HepG2 (cell line): ENCODE measurements at regions not wholly inside any gene's neighbourhood (a gene's known extent, or its start where the extent isn't known, plus 50 kb on each side); places are given as distances from the start of the nearest gene placed in this dataset.

ENCODE experiments used
- CCAR2 ChIP-seq: fragments of 200-400 bp; formaldehyde crosslinking; optimal IDR thresholded peaks from 2 replicates; pipeline ENCODE3; 2018; ENCODE audit warnings: low read depth, mild to moderate bottlenecking, low read length, moderate library complexity
- FOXK2 ChIP-seq: fragments of 450-650 bp; IDR thresholded peaks from 2 replicates; pipeline ENCODE4 v1.6.1; 2016
- HNRNPK ChIP-seq: fragments of 200-400 bp; formaldehyde crosslinking; IDR thresholded peaks from 2 replicates; pipeline ENCODE4 v1.6.1; 2018; ENCODE audit warnings: low read length, low read depth, moderate library complexity, mild to moderate bottlenecking; ENCODE audit not compliant: poor library complexity, severe bottlenecking
- KLF16 ChIP-seq, 2 experiments: sonication (generic) in 1 of 2; formaldehyde crosslinking in 1 of 2; IDR thresholded peaks; 2 replicates each; pipeline versions ENCODE4 v1.6.1 to v1.8.0; 2016 to 2023; ENCODE audit warnings: missing genetic modification reagents in 2 of 2, missing compliant biosample characterization in 1 of 2
- NR3C1 ChIP-seq: sonication (generic); formaldehyde crosslinking; IDR thresholded peaks from 2 replicates; pipeline ENCODE4 v1.4.0; 2020; ENCODE audit warnings: missing genetic modification reagents
- RAD21 ChIP-seq: fragments of 450-650 bp; formaldehyde crosslinking; IDR thresholded peaks from 2 replicates; pipeline ENCODE4 v1.5.0; 2020; ENCODE audit warnings: mild to moderate bottlenecking
- RELA ChIP-seq: sonication (generic); formaldehyde crosslinking; IDR thresholded peaks from 2 replicates; pipeline ENCODE4 v1.4.0; 2020; ENCODE audit warnings: missing genetic modification reagents
- SALL1 ChIP-seq: sonication (generic); formaldehyde crosslinking; IDR thresholded peaks from 2 replicates; pipeline ENCODE4 v1.8.0; 2022; ENCODE audit warnings: mild to moderate bottlenecking, missing genetic modification reagents
- SALL2 ChIP-seq: sonication (generic); formaldehyde crosslinking; IDR thresholded peaks from 2 replicates; pipeline ENCODE4 v1.8.1; 2023; ENCODE audit warnings: mild to moderate bottlenecking, missing genetic modification reagents, inconsistent platforms
- SMC3 ChIP-seq: IDR thresholded peaks from 2 replicates; pipeline ENCODE4 v1.6.1; 2011; ENCODE audit warnings: low read length, improper control_type of control experiment
- TAF15 ChIP-seq: fragments of 200-400 bp; formaldehyde crosslinking; IDR thresholded peaks from one replicate; pipeline ENCODE4 v1.6.1; 2018; ENCODE audit warnings: mild to moderate bottlenecking, low read depth, low read length; ENCODE audit not compliant: poor library complexity, severe bottlenecking
- TRIM24 ChIP-seq: sonication (generic); formaldehyde crosslinking; IDR thresholded peaks from 2 replicates; pipeline ENCODE4 v1.8.0; 2022; ENCODE audit warnings: mild to moderate bottlenecking, missing genetic modification reagents
- ZFP36L1 ChIP-seq: sonication (generic); formaldehyde crosslinking; IDR thresholded peaks from 2 replicates; pipeline ENCODE4 v1.8.0; 2022; ENCODE audit warnings: mild to moderate bottlenecking, missing genetic modification reagents, moderate library complexity
- ZNF124 ChIP-seq: sonication (generic); formaldehyde crosslinking; IDR thresholded peaks from 2 replicates; pipeline ENCODE4 v1.4.0; 2020; ENCODE audit warnings: missing genetic modification reagents
- ZNF260 ChIP-seq: sonication (generic); formaldehyde crosslinking; IDR thresholded peaks from 2 replicates; pipeline ENCODE4 v1.4.0; 2020; ENCODE audit warnings: missing genetic modification reagents, low read depth, mild to moderate bottlenecking, borderline replicate concordance
- ZNF274 ChIP-seq: sonication (generic); formaldehyde crosslinking; IDR thresholded peaks from 2 replicates; pipeline ENCODE4 v1.5.1; 2020; ENCODE audit warnings: mild to moderate bottlenecking, missing genetic modification reagents
- ZNF841 ChIP-seq: sonication (generic); formaldehyde crosslinking; IDR thresholded peaks from 2 replicates; pipeline ENCODE4 v1.8.1; 2023; ENCODE audit warnings: missing genetic modification reagents, borderline replicate concordance
- ZNF850 ChIP-seq: sonication (generic); formaldehyde crosslinking; conservative IDR thresholded peaks from 2 replicates; pipeline ENCODE4 v1.9.0; 2021; ENCODE audit warnings: mild to moderate bottlenecking, missing genetic modification reagents
- TF ChIP-seq, protein P1 (sequence below): sonication (generic); formaldehyde crosslinking; IDR thresholded peaks from 2 replicates; pipeline ENCODE4 v1.9.0; 2022; ENCODE audit warnings: missing genetic modification reagents, mild to moderate bottlenecking, borderline replicate concordance
- TF ChIP-seq, protein P2 (sequence below): sonication (generic); formaldehyde crosslinking; IDR thresholded peaks from 2 replicates; pipeline ENCODE4 v1.8.1; 2022; ENCODE audit warnings: mild to moderate bottlenecking, missing genetic modification reagents
- TF ChIP-seq, protein P3 (sequence below): sonication (generic); formaldehyde crosslinking; IDR thresholded peaks from 2 replicates; pipeline ENCODE4 v1.4.0; 2020; ENCODE audit warnings: missing genetic modification reagents, borderline replicate concordance
- TF ChIP-seq, protein P4 (sequence below): sonication (generic); formaldehyde crosslinking; IDR thresholded peaks from 2 replicates; pipeline ENCODE4 v1.4.0; 2020; ENCODE audit warnings: mild to moderate bottlenecking, missing genetic modification reagents
- TF ChIP-seq, protein P5 (sequence below): sonication (generic); formaldehyde crosslinking; IDR thresholded peaks from 2 replicates; pipeline ENCODE4 v1.8.1; 2023; ENCODE audit warnings: mild to moderate bottlenecking, inconsistent platforms, moderate library complexity, missing genetic modification reagents, borderline replicate concordance

DNA sequence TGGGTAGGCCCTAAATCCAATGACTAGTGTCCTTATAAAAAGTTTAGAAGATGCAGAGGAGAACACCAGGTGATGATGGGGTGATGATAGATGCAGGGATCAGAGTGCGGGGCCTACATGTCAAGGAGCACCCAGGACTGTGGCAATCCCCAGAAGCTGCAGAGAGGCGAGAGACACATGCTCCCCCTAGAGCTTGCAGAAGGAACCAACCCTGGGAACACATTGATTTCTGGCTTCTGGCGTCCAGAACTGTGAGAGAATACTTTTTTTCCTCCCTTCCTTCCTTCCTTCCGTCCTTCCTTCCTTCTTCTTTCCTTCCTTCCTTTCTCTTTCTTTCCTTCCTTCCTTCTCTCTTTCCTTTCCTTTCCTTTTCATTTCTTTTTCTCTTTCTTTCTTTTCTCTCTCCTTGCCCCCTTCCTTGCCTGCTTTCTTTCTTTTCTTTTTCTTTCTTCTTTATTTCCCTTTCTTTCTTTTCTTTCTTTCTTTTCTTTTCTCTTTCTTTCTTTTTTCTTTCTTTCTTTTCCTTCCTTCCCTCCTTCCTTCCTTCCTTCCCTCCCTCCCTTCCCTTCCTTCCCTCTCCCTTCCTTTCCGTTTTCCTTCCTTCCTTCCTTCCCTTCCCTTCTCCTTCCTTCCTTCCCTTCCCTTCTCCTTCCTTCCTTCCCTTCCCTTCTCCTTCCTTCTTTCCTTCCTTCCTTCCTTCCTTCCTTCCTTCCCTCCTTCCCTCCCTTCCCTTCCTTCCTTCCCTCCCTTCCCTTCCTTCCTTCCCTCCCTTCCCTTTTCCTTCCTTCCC, 134.3 kb downstream of the HAPSTR1 start (continued):
- TF ChIP-seq, protein P1, sequence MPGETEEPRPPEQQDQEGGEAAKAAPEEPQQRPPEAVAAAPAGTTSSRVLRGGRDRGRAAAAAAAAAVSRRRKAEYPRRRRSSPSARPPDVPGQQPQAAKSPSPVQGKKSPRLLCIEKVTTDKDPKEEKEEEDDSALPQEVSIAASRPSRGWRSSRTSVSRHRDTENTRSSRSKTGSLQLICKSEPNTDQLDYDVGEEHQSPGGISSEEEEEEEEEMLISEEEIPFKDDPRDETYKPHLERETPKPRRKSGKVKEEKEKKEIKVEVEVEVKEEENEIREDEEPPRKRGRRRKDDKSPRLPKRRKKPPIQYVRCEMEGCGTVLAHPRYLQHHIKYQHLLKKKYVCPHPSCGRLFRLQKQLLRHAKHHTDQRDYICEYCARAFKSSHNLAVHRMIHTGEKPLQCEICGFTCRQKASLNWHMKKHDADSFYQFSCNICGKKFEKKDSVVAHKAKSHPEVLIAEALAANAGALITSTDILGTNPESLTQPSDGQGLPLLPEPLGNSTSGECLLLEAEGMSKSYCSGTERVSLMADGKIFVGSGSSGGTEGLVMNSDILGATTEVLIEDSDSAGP (CRISPR knock-in tag): no peak
- TF ChIP-seq ZNF260 (no peak), SMC3 (peak; percentile 72), TAF15 (no peak), NR3C1 (CRISPR knock-in tag) (no peak), CCAR2 (no peak), RELA (no peak), HNRNPK (peak; percentile 74), SALL2 (CRISPR knock-in tag) (no peak), ZNF841 (CRISPR knock-in tag) (no peak), ZNF274 (CRISPR knock-in tag) (no peak), ZNF850 (CRISPR knock-in tag) (no peak), TRIM24 (no peak), ZNF124 (CRISPR knock-in tag) (no peak), RAD21 (CRISPR knock-in tag) (peak; percentile 39; the same call in 1 of the 2 replicates), ZFP36L1 (CRISPR knock-in tag) (no peak), FOXK2 (no peak), KLF16 (CRISPR knock-in tag; IDR thresholded peaks at IDR 0.05) (no peak), SALL1 (CRISPR knock-in tag) (no peak)
- TF ChIP-seq, protein P2, sequence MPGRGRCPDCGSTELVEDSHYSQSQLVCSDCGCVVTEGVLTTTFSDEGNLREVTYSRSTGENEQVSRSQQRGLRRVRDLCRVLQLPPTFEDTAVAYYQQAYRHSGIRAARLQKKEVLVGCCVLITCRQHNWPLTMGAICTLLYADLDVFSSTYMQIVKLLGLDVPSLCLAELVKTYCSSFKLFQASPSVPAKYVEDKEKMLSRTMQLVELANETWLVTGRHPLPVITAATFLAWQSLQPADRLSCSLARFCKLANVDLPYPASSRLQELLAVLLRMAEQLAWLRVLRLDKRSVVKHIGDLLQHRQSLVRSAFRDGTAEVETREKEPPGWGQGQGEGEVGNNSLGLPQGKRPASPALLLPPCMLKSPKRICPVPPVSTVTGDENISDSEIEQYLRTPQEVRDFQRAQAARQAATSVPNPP (CRISPR knock-in tag): no peak
- TF ChIP-seq, protein P3, sequence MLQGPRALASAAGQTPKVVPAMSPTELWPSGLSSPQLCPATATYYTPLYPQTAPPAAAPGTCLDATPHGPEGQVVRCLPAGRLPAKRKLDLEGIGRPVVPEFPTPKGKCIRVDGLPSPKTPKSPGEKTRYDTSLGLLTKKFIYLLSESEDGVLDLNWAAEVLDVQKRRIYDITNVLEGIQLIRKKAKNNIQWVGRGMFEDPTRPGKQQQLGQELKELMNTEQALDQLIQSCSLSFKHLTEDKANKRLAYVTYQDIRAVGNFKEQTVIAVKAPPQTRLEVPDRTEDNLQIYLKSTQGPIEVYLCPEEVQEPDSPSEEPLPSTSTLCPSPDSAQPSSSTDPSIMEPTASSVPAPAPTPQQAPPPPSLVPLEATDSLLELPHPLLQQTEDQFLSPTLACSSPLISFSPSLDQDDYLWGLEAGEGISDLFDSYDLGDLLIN (CRISPR knock-in tag): no peak
- TF ChIP-seq, protein P4, sequence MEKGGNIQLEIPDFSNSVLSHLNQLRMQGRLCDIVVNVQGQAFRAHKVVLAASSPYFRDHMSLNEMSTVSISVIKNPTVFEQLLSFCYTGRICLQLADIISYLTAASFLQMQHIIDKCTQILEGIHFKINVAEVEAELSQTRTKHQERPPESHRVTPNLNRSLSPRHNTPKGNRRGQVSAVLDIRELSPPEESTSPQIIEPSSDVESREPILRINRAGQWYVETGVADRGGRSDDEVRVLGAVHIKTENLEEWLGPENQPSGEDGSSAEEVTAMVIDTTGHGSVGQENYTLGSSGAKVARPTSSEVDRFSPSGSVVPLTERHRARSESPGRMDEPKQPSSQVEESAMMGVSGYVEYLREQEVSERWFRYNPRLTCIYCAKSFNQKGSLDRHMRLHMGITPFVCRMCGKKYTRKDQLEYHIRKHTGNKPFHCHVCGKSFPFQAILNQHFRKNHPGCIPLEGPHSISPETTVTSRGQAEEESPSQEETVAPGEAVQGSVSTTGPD: no peak
- TF ChIP-seq, protein P5, sequence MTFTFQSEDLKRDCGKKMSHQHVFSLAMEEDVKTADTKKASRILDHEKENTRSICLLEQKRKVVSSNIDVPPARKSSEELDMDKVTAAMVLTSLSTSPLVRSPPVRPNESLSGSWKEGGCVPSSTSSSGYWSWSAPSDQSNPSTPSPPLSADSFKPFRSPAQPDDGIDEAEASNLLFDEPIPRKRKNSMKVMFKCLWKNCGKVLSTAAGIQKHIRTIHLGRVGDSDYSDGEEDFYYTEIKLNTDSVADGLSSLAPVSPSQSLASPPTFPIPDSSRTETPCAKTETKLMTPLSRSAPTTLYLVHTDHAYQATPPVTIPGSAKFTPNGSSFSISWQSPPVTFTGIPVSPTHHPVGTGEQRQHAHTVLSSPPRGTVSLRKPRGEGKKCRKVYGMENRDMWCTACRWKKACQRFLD (CRISPR knock-in tag): no peak
